K562 (cell line): ENCODE measurements at regions not wholly inside any gene's neighbourhood (a gene's known extent, or its start where the extent isn't known, plus 50 kb on each side); places are given as distances from the start of the nearest gene placed in this dataset.

Experiments used
- C11orf30 ChIP-seq: fragments of 450-650 bp; IDR thresholded peaks from 2 replicates; pipeline ENCODE4 v1.6.1; 2016; ENCODE audit warnings: low read depth, mild to moderate bottlenecking
- CC2D1A ChIP-seq: fragments of 450-650 bp; IDR thresholded peaks from 2 replicates; pipeline ENCODE4 v1.6.1; 2017; ENCODE audit warnings: mild to moderate bottlenecking
- CEBPG ChIP-seq, 3 experiments: fragments of 200-800 bp in 1 of 3; sonication (Bioruptor generic) in 1 of 3; sonication (generic) in 1 of 3; formaldehyde crosslinking in 1 of 3; IDR thresholded peaks in 2 of 3; conservative IDR thresholded peaks in 1 of 3; 2 replicates each; pipeline versions ENCODE4 v1.6.1 to v1.8.0; 2016 to 2022; ENCODE audit warnings: missing compliant biosample characterization in 2 of 3, missing genetic modification characterization in 2 of 3, mild to moderate bottlenecking in 1 of 3, missing genetic modification reagents in 1 of 3
- E2F3 ChIP-seq: fragments of 250-450 bp; sonication (Bioruptor Pico); IDR thresholded peaks from 2 replicates; pipeline ENCODE4 v1.4.0; 2020; ENCODE audit warnings: mild to moderate bottlenecking
- FOXK2 ChIP-seq, 2 experiments: fragments of 450-650 bp; IDR thresholded peaks in 1 of 2; conservative IDR thresholded peaks in 1 of 2; 2 replicates each; pipeline ENCODE4 v1.6.1; 2016; ENCODE audit warnings: low read depth in 2 of 2, mild to moderate bottlenecking in 1 of 2
- FOXM1 ChIP-seq, 2 experiments: fragments of 450-650 bp in 1 of 2; sonication (generic) in 1 of 2; formaldehyde crosslinking in 1 of 2; IDR thresholded peaks; 2 replicates each; pipeline versions ENCODE4 v1.6.1 to v1.9.0; 2017 to 2022; ENCODE audit warnings: low read depth in 2 of 2, mild to moderate bottlenecking in 2 of 2, missing genetic modification reagents in 1 of 2, moderate library complexity in 1 of 2
- HMG20A ChIP-seq: fragments of 450-650 bp; formaldehyde crosslinking; conservative IDR thresholded peaks from 2 replicates; pipeline ENCODE4 v1.4.0; 2020; ENCODE audit warnings: mild to moderate bottlenecking, mixed read lengths
- JUN ChIP-seq, 2 experiments: sonication (generic) in 1 of 2; formaldehyde crosslinking in 1 of 2; IDR thresholded peaks; 2 replicates each; pipeline versions ENCODE4 v1.6.1 to v1.8.0; 2012 to 2022; ENCODE audit warnings: borderline replicate concordance in 2 of 2, mild to moderate bottlenecking in 2 of 2, improper control_type of control experiment in 1 of 2, low read depth in 1 of 2, low read length in 1 of 2, missing genetic modification reagents in 1 of 2
- KAT7 ChIP-seq: sonication (generic); formaldehyde crosslinking; IDR thresholded peaks from 2 replicates; pipeline ENCODE4 v1.8.0; 2022; ENCODE audit warnings: missing genetic modification reagents, mild to moderate bottlenecking, borderline replicate concordance
- MEIS2 ChIP-seq: fragments of 450-650 bp; IDR thresholded peaks from 2 replicates; pipeline ENCODE4 v1.6.1; 2014; ENCODE audit warnings: mild to moderate bottlenecking; ENCODE audit not compliant: partially characterized antibody
- MLX ChIP-seq, 2 experiments: fragments of 450-650 bp in 1 of 2; sonication (generic) in 1 of 2; formaldehyde crosslinking; conservative IDR thresholded peaks; 2 replicates each; pipeline versions ENCODE4 v1.4.0 to v1.8.1; 2020 to 2022; ENCODE audit warnings: mild to moderate bottlenecking in 1 of 2, missing genetic modification reagents in 1 of 2
- MYBL2 ChIP-seq, 2 experiments: fragments of 450-650 bp in 1 of 2; sonication (generic) in 1 of 2; formaldehyde crosslinking in 1 of 2; IDR thresholded peaks; 2 replicates each; pipeline versions ENCODE4 v1.6.1 to v1.8.1; 2017 to 2022; ENCODE audit warnings: borderline replicate concordance in 1 of 2, inconsistent platforms in 1 of 2, low read depth in 1 of 2, mild to moderate bottlenecking in 1 of 2, missing genetic modification reagents in 1 of 2, moderate library complexity in 1 of 2
- PPARD ChIP-seq: fragments of 250-450 bp; sonication (Bioruptor Pico); IDR thresholded peaks from 2 replicates; pipeline ENCODE4 v1.8.0; 2022; ENCODE audit warnings: inconsistent platforms, mild to moderate bottlenecking, moderate library complexity
- RBBP5 ChIP-seq: fragments of 200-600 bp; sonication (generic); IDR thresholded peaks from 2 replicates; pipeline ENCODE4 v1.6.1; 2012; ENCODE audit warnings: borderline replicate concordance, mild to moderate bottlenecking, low read length, control low read depth, inconsistent platforms; ENCODE audit not compliant: insufficient read depth, poor library complexity, severe bottlenecking
- RNF2 ChIP-seq: sonication (generic); IDR thresholded peaks from 2 replicates; pipeline ENCODE4 v1.6.1; 2016
- SMAD3 ChIP-seq: fragments of 450-650 bp; formaldehyde crosslinking; conservative IDR thresholded peaks from 2 replicates; pipeline ENCODE4 v1.4.0; 2020; ENCODE audit warnings: mild to moderate bottlenecking
- SUPT5H ChIP-seq: fragments of 450-650 bp; IDR thresholded peaks from 2 replicates; pipeline ENCODE4 v1.6.1; 2016
- YBX1 ChIP-seq: fragments of 450-650 bp; IDR thresholded peaks from 2 replicates; pipeline ENCODE4 v1.7.1; 2016; ENCODE audit warnings: mild to moderate bottlenecking
- ZBTB17 ChIP-seq: fragments of 450-650 bp; formaldehyde crosslinking; IDR thresholded peaks from 2 replicates; pipeline ENCODE4 v1.4.0; 2020; ENCODE audit warnings: mild to moderate bottlenecking
- ZNF174 ChIP-seq: fragments of 250-450 bp; sonication (Bioruptor Pico); IDR thresholded peaks from 2 replicates; pipeline ENCODE4 v1.4.0; 2020; ENCODE audit warnings: mild to moderate bottlenecking
- ZNF408 ChIP-seq: fragments of 250-450 bp; sonication (Bioruptor Pico); IDR thresholded peaks from 2 replicates; pipeline ENCODE4 v1.4.0; 2020; ENCODE audit warnings: low read depth, mild to moderate bottlenecking, moderate library complexity
- ZNF431 ChIP-seq: sonication (generic); formaldehyde crosslinking; IDR thresholded peaks from 2 replicates; pipeline ENCODE4 v1.8.0; 2022; ENCODE audit warnings: mild to moderate bottlenecking, missing genetic modification reagents
- ZNF444 ChIP-seq: fragments of 250-450 bp; sonication (Bioruptor Pico); IDR thresholded peaks from 2 replicates; pipeline ENCODE4 v1.4.0; 2020; ENCODE audit warnings: mild to moderate bottlenecking, moderate library complexity
- ZNF584 ChIP-seq: fragments of 200-800 bp; sonication (Bioruptor generic); IDR thresholded peaks from 2 replicates; pipeline ENCODE4 v1.6.1; 2016; ENCODE audit warnings: low read depth, mild to moderate bottlenecking, missing genetic modification characterization, missing compliant biosample characterization
- ZNF695 ChIP-seq: fragments of 450-650 bp; formaldehyde crosslinking; IDR thresholded peaks from 2 replicates; pipeline ENCODE4 v1.4.0; 2020; ENCODE audit warnings: mild to moderate bottlenecking, moderate library complexity
- TF ChIP-seq, protein P1 (sequence below): sonication (generic); formaldehyde crosslinking; IDR thresholded peaks from 2 replicates; pipeline ENCODE4 v1.8.0; 2022; ENCODE audit warnings: missing genetic modification reagents, mild to moderate bottlenecking, borderline replicate concordance

- no peak for TF ChIP-seq ZNF444 (CRISPR knock-in tag)
- TF ChIP-seq MYBL2 (IDR thresholded peaks at IDR 0.05; ENCODE audit: low read depth), result no peak
- TF ChIP-seq MYBL2 (CRISPR knock-in tag; IDR thresholded peaks at IDR 0.05; ENCODE audit: borderline replicate concordance), result no peak
- TF ChIP-seq CEBPG (CRISPR knock-in tag; IDR thresholded peaks at IDR 0.05), result no peak
- peak in 1 of 2 experiments; percentile 81; a peak in 1 of 4 replicates for TF ChIP-seq CEBPG (tag; conservative IDR thresholded peaks at IDR 0.05 in 1 of 2, IDR thresholded peaks at IDR 0.05 in 1 of 2)
- TF ChIP-seq, protein P1, sequence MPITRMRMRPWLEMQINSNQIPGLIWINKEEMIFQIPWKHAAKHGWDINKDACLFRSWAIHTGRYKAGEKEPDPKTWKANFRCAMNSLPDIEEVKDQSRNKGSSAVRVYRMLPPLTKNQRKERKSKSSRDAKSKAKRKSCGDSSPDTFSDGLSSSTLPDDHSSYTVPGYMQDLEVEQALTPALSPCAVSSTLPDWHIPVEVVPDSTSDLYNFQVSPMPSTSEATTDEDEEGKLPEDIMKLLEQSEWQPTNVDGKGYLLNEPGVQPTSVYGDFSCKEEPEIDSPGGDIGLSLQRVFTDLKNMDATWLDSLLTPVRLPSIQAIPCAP (CRISPR knock-in tag), result no peak
- no peak for TF ChIP-seq ZNF174 (CRISPR knock-in tag)
- no peak for TF ChIP-seq SUPT5H
- TF ChIP-seq KAT7, result peak; percentile 45; the same call in 1 of the 2 replicates
- TF ChIP-seq RNF2, result no peak; the same call in 1 of the 2 replicates
- TF ChIP-seq ZNF431 (CRISPR knock-in tag), result 0 out of 2 replicates have a peak, but pooled peaks have one; percentile 4
- no peak for TF ChIP-seq RBBP5
- TF ChIP-seq HMG20A, result no peak
- no peak for TF ChIP-seq YBX1
- no peak for TF ChIP-seq C11orf30
- 0 out of 2 replicates have a peak, but pooled peaks have one; percentile 46 for TF ChIP-seq CC2D1A
- peak; percentile 93 for TF ChIP-seq ZBTB17 (CRISPR knock-in tag)
- no peak for TF ChIP-seq ZNF695
- TF ChIP-seq SMAD3 (CRISPR knock-in tag), result no peak
- no peak for TF ChIP-seq E2F3 (CRISPR knock-in tag)
- TF ChIP-seq MEIS2, result no peak
- TF ChIP-seq PPARD (CRISPR knock-in tag), result no peak
- no peak for TF ChIP-seq JUN (IDR thresholded peaks at IDR 0.05; ENCODE audit: borderline replicate concordance, low read depth, low read length)
- no peak for TF ChIP-seq JUN (CRISPR knock-in tag; IDR thresholded peaks at IDR 0.05; ENCODE audit: borderline replicate concordance)
- no peak for TF ChIP-seq ZNF408 (CRISPR knock-in tag)
- TF ChIP-seq ZNF584 (CRISPR knock-in tag), result no peak
- peak; percentile 46; the same call in 1 of the 2 replicates for TF ChIP-seq FOXM1 (IDR thresholded peaks at IDR 0.05; ENCODE audit: low read depth)
- TF ChIP-seq FOXM1 (CRISPR knock-in tag; IDR thresholded peaks at IDR 0.05; ENCODE audit: low read depth), result no peak
- no peak for TF ChIP-seq MLX (CRISPR knock-in tag; conservative IDR thresholded peaks at IDR 0.05)
- TF ChIP-seq FOXK2 (conservative IDR thresholded peaks at IDR 0.05 in 1 of 2, IDR thresholded peaks at IDR 0.05 in 1 of 2; ENCODE audit: low read depth in 2 of 2), result peak; percentile 72 to 93; a peak in 3 of 4 replicates
These were observed 70.7 kb upstream of the PRSS16 start (continued) for GRCh38 chr6:27176523-27177484.
